Stomach smooth muscle (tissue), 2 donors: ENCODE measurements at regions not wholly inside any gene's neighbourhood (a gene's known extent, or its start where the extent isn't known, plus 50 kb on each side); places are given as distances from the start of the nearest gene placed in this dataset.

Source experiments
- H3K27ac ChIP-seq: one replicate; pipeline ENCODE4 v1.7.0; 2013; ENCODE audit warnings: mild to moderate bottlenecking, low read length, inconsistent platforms
- H3K27me3 ChIP-seq, 2 donors: one replicate each; pipeline ENCODE4 v1.7.0; 2013; ENCODE audit warnings: low read length in 2 of 2; ENCODE audit not compliant: insufficient read depth in 2 of 2, control insufficient read depth in 1 of 2
- H3K36me3 ChIP-seq, 2 donors: one replicate each; pipeline ENCODE4 v1.7.0; 2013; ENCODE audit warnings: low read length in 2 of 2; ENCODE audit not compliant: control insufficient read depth in 2 of 2, insufficient read depth in 2 of 2
- H3K4me1 ChIP-seq: one replicate; pipeline ENCODE4 v1.7.0; 2013; ENCODE audit warnings: low read length; ENCODE audit not compliant: control insufficient read depth, insufficient read depth
- H3K4me3 ChIP-seq, 2 donors: one replicate each; pipeline ENCODE4 v1.7.0; 2013; ENCODE audit warnings: low read length in 2 of 2
- H3K9ac ChIP-seq, 2 donors: one replicate each; pipeline ENCODE4 v1.7.0; 2013; ENCODE audit warnings: low read length in 2 of 2, mild to moderate bottlenecking in 1 of 2
- H3K9me3 ChIP-seq, 2 donors: one replicate each; pipeline ENCODE4 v1.7.0; 2013; ENCODE audit warnings: low read length in 2 of 2; ENCODE audit not compliant: control insufficient read depth in 2 of 2
- donor health status: healthy.
- donor health status: Pancreatic carcinoma.

DNA sequence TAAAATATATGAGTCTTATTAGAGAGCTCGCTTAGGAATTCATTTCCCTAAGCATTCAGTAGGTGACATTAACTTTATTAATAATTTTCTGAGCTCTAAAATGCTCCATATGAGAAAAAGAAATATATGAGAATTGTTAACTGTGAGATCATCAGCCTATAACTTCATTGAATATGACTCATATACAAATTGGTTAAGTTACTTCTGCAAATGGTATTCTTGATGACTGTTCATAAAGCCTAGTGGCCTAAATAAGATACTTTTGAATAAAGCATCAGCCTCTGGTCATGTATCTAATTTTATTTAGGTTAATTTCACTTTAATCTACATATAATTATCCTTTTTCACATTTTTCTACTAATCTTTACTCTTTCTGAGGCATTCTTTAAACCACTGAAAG is 710.2 kb upstream of the ACO1 start:
- no peak overlapping the region for H3K9ac ChIP-seq
- H3K4me3 ChIP-seq: no peak overlapping the region
- H3K27me3 ChIP-seq: no peaks in the 10 kb centered on the region
- no peaks in the 10 kb centered on the region for H3K4me1 ChIP-seq
- no peak overlapping the region for H3K27ac ChIP-seq
- peaks cover 0 to 4% of the 10 kb centered on the region in 2 donors for H3K9me3 ChIP-seq
- H3K36me3 ChIP-seq: no peaks in the 10 kb centered on the region

DNA sequence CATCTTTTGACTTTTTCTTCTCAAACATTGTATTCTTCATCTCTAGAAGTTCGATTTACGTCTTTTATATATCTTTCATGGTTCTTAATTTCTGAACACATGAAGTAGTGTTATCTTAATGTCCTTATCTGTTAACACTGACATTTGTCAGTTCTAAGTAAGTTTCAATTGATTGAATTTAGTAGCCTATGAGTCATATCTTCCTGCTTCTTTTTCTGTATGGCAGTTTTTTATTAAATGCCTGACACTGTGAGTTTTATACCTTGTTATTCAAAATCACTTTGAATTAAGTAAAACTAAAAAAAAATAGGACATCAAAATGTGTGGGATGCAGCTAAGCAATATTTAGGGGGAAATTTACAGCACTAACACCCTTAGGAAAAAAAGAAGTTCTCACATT is 707.0 kb upstream of the ACO1 start:
- Histone ChIP-seq H3K36me3 (no peaks in the 10 kb centered on the region), H3K4me1 (no peaks in the 10 kb centered on the region), H3K27ac (no peak overlapping the region), H3K9ac (no peak overlapping the region), H3K27me3 (no peaks in the 10 kb centered on the region), H3K4me3 (no peak overlapping the region), H3K9me3 (peaks cover 0 to 4% of the 10 kb centered on the region in 2 donors)

- Histone ChIP-seq H3K4me1 (no peaks in the 10 kb centered on the region), H3K27me3 (no peaks in the 10 kb centered on the region), H3K27ac (no peak overlapping the region), H3K4me3 (no peak overlapping the region), H3K36me3 (no peaks in the 10 kb centered on the region), H3K9ac (no peak overlapping the region), H3K9me3 (peaks cover 0 to 3% of the 10 kb centered on the region in 2 donors)
These were observed 706.6 kb upstream of the ACO1 start for GRCh38 chr9:31677877-31678276.

- Histone ChIP-seq H3K9me3 (no peaks in the 10 kb centered on the region), H3K36me3 (no peaks in the 10 kb centered on the region), H3K4me1 (no peaks in the 10 kb centered on the region), H3K4me3 (no peak overlapping the region), H3K27ac (no peak overlapping the region), H3K27me3 (no peaks in the 10 kb centered on the region), H3K9ac (no peak overlapping the region)
These were observed 701.3 kb upstream of the ACO1 start for GRCh38 chr9:31683116-31683515.

- Histone ChIP-seq H3K9ac (no peak overlapping the region), H3K4me3 (no peak overlapping the region), H3K9me3 (no peaks in the 10 kb centered on the region), H3K4me1 (no peaks in the 10 kb centered on the region), H3K36me3 (no peaks in the 10 kb centered on the region), H3K27ac (no peak overlapping the region), H3K27me3 (no peaks in the 10 kb centered on the region)
These were observed 686.5 kb upstream of the ACO1 start for GRCh38 chr9:31697956-31698355.

DNA sequence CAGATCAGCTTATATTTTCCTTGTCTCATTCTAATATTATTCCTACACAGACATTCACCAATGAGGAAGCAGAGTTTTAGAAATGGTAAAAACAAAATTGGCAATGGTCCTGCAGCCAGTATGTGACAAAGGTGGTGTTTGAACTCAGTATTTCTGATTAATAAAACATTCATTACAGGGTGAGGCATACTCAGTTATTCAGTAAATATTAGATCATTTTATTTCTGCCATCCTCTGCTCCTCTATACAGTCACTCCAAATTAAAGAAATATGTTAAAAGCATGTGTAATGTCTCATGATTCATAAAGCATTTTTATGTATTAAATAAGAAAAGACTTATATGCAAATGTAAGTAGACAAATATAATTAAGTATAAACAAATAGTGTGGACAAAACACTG is 684.6 kb upstream of the ACO1 start:
- H3K27me3 ChIP-seq: no peaks in the 10 kb centered on the region
- H3K36me3 ChIP-seq: no peaks in the 10 kb centered on the region
- H3K9me3 ChIP-seq: no peaks in the 10 kb centered on the region
- no peaks in the 10 kb centered on the region for H3K4me1 ChIP-seq
- H3K9ac ChIP-seq: no peak overlapping the region
- no peak overlapping the region for H3K27ac ChIP-seq
- no peak overlapping the region for H3K4me3 ChIP-seq

- H3K9ac ChIP-seq: no peak overlapping the region
- no peaks in the 10 kb centered on the region for H3K36me3 ChIP-seq
- H3K9me3 ChIP-seq: no peaks in the 10 kb centered on the region
- H3K4me1 ChIP-seq: no peaks in the 10 kb centered on the region
- H3K27me3 ChIP-seq: no peaks in the 10 kb centered on the region
- H3K4me3 ChIP-seq: no peak overlapping the region
- H3K27ac ChIP-seq: no peak overlapping the region
These were observed 684.0 kb upstream of the ACO1 start for GRCh38 chr9:31700252-31701045.

- Histone ChIP-seq H3K4me1 (no peaks in the 10 kb centered on the region), H3K9me3 (no peaks in the 10 kb centered on the region), H3K36me3 (no peaks in the 10 kb centered on the region), H3K27ac (no peak overlapping the region), H3K27me3 (no peaks in the 10 kb centered on the region), H3K9ac (no peak overlapping the region), H3K4me3 (no peak overlapping the region)
These were observed 681.5 kb upstream of the ACO1 start for GRCh38 chr9:31702957-31703356.

DNA sequence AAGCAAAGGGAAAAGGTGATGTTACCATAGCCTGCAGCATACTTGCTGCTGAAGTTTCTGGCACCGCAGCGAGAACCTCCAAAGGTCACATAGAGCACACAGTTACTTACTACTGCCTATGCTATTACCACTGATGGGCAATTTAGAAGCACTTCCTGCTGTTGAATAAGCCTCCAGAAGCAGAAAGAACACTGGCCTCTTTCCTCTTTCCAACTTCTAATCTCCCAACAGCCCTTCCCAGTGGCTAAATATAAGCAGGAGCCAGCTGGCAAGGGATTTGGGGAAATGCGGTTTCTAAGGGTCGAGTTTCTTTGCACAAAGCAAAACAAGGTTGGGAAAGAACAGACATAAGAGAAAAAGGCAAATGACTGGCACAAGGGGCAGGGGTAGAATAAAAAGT is 669.2 kb upstream of the ACO1 start:
- H3K9me3 ChIP-seq: no peaks in the 10 kb centered on the region
- no peaks in the 10 kb centered on the region for H3K36me3 ChIP-seq
- H3K4me3 ChIP-seq: no peak overlapping the region
- H3K27ac ChIP-seq: no peak overlapping the region
- H3K27me3 ChIP-seq: no peaks in the 10 kb centered on the region
- no peaks in the 10 kb centered on the region for H3K4me1 ChIP-seq
- no peak overlapping the region for H3K9ac ChIP-seq

DNA sequence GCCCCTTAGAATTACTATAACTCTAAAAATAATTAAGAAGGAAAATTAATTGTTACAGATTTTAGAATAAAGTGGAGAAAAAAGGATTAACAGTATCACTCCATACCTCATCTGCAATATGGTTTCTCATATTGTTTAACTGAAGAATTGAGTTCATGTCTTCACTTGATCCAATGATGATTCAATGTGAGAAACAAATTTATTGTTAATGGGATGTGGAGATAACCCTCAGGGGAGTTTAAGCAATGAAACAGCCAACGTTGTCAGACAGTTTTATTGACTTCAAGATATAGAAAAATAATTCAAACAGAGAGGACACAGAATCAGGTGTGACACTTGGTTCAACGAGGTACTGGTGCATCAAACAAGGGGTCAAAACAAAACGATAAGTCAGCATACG is 665.2 kb upstream of the ACO1 start:
- H3K9me3 ChIP-seq: no peaks in the 10 kb centered on the region
- H3K9ac ChIP-seq: no peak overlapping the region
- no peaks in the 10 kb centered on the region for H3K27me3 ChIP-seq
- H3K27ac ChIP-seq: no peak overlapping the region
- no peaks in the 10 kb centered on the region for H3K4me1 ChIP-seq
- H3K4me3 ChIP-seq: no peak overlapping the region
- no peaks in the 10 kb centered on the region for H3K36me3 ChIP-seq

DNA sequence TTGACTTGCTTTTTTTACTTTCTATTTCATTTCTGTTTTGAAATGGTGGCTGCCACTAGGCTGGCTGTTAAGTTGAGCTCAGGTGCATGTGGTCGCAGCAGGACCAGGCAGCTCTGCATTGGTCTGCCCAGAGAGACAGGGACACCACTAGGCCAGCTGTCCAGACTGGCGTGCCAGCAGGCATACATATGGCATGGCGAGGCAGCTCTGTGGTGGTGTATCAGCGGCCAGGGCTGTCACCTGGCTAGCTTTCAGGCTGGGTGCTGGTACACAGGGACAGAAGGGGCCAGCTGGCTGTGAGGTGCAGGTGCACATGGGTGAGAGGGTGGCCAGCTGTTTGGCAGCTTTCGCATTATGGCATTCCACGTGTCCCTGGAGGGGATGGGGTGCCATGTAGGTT is 654.0 kb upstream of the ACO1 start:
- no peak overlapping the region for H3K4me3 ChIP-seq
- H3K9ac ChIP-seq: no peak overlapping the region
- H3K4me1 ChIP-seq: no peaks in the 10 kb centered on the region
- H3K36me3 ChIP-seq: no peaks in the 10 kb centered on the region
- no peaks in the 10 kb centered on the region for H3K9me3 ChIP-seq
- H3K27me3 ChIP-seq: no peaks in the 10 kb centered on the region
- H3K27ac ChIP-seq: no peak overlapping the region
